IPS-NIHi11 (cell line): ENCODE measurements at regions not wholly inside any gene's neighbourhood (a gene's known extent, or its start where the extent isn't known, plus 50 kb on each side); places are given as distances from the start of the nearest gene placed in this dataset.

Experiments used
- DNase-seq: peaks from one replicate; pipeline ENCODE4 v3.0.0; 2012; ENCODE audit warnings: mixed read lengths, low spot score

DNA sequence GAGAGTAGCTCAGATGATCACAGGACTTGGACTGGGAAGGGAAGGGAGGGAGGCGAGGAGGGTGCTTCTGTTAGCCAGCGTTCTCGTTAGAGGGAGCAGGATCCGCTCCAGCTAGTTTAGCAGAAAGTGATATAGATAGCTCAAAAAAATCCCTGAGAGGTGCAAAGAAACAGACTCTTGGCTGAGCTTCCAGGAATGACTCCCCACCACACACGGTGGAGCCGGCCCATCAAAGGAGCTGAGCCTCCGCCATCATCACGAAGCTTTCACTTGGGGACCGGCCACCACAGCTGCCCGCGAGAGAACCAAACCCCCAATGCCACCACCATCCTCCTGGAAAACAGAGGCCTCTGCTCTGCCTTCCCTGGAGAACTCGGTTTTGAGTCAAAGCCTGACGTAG lies 124.6 kb upstream of the BCL2L14 start:
- DNase-seq = no peak

DNA sequence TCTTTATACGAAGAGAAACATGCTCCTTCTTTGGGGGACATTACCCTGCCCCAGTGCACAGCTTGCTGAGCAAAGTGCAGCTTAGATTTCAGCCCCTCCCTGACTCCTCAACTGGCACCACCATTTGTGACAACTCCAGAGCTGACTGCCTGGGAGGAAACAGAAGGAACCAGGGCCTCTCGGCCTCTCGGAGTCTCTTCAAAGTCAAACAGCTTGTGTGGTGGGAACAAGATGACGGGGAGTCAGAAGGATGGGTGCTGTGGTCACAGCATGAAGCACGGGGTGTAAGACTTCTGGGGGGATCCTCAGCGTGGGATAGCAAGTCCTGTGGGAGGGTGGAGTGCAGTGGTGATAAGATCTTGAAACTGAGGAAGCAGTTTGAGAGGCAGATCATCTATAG lies 123.5 kb upstream of the BCL2L14 start:
- DNase-seq = no peak

DNA sequence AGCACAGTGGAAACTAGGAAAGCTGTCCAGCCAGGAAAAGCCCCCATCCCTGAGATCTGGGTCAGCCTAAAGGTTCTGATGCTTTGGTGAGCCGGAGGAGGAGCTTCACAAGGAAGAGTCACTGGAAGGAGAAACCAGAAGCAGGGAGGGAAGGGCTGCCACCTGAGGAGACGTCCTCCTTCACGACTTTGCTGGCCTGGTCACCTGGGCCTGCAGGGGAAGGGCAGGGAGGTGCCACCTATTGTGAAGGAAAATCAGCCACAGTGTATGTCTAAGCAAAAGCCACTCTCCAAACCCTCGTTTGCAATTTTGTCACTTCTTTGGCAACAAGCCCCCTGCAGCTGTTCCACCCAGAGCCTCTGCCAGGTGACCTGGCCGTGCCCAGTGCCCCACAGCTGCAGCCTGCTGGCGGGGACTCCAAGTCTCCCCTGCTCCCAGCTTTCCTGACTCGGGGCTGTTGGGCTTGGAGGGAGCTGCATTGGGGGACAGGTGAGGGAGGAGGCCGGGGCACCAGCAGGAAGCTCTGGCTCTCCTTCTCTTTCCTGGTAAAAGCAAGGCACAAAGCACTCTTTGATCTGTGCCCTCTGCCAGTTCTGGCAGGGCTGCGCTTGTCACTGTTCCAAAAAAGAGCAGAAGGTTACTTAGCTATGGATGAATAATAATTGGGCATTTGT lies 120.9 kb upstream of the BCL2L14 start:
- DNase-seq = no peak

DNA sequence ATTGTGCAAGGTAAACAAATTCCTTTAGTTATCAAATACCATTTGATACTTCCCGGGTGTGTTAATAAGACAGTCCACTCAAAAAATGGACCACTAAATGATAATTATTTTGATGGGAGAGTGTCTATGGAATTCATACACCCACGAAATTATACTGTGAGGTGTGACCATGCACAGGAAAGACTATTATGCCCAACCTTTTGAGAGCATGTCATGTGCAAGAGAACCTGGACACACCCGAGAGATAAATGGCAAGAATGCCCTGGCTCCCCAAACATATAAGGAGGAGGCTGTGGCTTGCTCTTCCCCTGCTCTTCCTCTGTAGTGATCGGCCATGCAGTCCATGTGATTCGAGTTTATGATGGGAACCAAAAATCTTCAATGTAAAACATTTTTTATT lies 119.5 kb upstream of the BCL2L14 start:
- DNase-seq = no peak

DNA sequence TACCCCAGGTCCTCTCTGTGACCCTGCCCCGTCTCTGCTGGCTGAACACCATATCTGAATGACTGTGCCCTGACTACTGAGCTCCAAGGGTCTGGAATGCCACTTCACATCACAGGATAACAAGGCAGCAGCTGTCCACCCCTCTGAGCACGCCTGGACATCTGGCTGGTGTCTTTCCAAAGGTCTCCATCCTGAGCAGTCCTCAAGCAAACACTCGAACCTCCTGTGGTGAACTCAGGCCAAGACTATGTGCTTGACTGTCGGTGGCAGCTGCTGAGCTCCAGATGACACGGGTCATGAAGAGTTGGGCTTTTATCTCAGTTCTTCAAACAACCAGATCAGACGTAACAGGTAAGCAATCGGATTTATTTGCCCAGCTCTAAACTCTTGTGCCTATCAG lies 117.2 kb upstream of the BCL2L14 start:
- DNase-seq = no peak

DNA sequence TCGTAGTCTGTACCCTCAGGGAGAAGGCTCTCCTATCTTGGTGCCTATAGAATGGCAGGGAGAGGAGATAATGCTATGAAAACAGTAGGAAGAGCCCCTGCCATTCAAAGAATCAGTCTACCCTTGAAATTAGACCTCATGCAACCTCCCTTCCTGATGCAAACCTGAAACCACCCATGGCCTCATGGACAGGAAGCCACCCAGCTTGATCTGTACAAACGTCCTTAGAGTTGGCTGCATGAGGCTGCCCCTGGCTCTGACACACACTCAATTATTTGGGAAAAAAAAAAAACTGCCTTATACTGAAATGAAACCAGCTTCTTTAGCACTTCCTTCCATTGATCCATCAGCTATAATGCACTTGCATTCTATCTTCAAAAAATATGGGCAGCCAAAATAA lies 116.6 kb upstream of the BCL2L14 start:
- DNase-seq = no peak

DNA sequence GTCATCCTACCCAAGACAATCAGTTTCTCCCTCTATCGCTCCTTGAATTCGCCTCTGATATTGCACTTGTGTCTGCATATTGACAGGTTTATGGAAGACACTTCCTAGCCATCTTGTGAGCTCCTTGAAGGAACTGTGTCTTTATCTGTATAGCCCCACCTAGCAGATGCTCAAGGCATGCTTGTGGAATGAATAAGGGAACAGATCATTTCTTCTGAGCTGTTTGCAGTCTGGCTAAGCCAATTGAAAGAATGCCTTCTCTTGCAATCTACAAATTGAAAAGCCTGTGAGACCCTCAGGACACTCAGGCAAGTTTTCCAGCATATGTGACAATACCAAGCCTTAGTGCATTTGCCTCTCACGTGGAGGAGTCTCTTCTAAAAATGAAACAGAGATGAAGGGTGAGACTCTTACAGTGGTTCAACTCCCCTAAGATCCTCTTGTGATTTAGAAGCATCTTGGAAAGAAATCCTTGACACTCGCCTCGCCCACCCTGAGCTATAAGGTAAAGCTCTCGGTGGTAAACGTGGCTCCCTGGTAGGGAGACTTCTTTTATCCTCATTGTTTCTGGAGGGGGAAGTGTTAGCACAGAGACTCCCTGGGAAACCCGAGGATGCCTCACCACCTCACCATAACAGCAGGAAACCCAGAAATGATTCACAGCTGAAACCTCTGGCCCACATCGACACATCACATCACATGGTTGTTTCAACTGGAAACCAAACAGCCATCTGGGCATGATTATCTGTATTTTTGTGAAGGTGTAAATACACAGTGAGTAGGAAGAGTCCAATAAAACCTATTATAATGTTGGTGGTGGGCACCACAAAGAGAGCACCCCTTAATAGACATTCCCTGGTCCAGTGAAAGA lies 112.3 kb upstream of the BCL2L14 start:
- no peak for DNase-seq

DNA sequence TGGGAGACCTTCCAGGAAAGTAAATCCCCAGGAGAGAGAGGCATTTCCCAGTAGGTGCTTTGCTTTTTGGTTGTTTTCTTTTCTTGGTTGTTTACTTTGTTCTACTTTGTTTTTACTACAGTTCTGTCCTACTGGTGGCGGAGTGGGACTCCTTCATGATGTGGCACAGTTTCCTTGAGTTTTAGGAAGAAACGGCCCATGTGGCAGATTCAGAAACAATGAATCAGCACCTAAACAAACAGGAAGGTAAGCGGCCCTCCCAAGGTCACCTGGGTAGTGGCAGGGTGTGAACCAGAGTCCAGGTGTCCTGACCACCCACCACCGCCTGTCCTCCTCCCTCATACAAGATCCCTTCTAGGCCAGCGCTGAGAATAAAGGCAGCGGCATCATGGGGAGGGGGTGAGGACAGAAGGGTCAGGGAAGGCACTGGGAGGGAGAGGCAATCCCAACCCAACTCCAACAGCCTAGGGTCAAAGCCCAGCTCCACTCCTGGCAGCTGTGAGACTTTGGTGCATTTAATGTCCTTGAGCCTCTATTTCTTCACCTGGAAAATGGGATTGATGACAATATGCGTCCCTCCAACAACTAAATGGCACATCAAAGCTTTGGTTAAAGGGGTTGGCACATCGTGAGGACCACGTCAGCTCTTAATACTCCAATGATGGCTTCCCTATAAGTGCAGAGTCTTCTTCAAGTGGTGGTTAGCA lies 111.5 kb upstream of the BCL2L14 start:
- DNase-seq = no peak

DNA sequence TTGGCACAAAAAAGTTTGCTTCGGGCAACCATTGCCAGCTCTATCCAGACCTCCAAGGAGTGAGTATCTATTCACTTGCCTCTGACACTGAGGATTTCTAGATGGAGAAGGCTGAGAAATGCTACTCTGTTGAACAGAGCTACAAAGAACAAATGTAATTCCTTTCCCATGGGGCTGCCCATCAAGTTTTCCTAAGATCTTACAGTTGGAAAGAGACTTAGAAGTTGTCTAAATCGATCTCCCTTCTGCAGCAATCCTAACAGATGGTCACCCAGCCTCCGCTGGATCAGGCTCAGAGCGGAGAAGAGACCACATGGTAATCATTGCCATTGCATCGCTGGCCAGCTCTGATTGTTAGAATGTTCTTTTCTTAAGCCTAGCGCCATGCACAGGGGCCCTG lies 110.1 kb upstream of the BCL2L14 start:
- no peak for DNase-seq

DNA sequence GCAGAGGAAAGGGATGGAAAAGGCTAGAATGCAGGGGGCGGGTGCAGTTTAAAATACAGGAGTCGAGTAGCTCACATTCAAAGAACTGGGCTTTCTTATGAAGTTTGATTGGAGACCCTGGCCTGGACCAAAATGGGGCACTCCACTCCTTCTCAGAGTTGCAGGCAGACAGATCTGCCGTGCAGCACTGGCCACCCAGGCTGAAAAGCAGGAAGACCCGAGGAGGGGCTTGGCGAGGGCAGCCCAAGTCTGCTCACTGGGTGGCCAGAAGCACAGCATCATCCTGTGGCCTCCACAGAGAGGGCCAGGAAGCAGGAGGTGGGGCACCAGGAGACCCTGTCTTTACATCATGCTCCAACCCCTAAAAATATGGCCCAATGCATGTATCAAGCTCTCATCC lies 109.1 kb upstream of the BCL2L14 start:
- DNase-seq = no peak

DNA sequence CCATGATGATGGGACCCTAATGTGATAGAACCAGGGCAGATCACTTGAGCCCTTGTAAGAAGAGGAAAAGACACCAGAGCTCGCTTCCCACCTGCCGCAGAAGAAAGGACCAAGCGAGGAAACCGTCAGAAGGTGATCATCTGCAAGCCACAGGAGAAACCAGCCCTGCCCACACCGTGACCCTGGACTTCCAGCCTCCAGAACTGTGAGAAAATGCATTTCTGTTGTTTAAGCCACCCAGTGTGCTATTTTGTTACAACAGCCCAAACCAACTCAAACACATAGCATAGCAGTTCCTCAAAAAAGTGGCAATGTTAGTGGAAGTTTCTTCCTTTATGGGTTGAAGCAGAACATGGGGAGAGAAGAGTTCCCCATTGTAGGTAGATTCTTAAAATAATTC lies 107.9 kb upstream of the BCL2L14 start:
- no peak for DNase-seq

DNA sequence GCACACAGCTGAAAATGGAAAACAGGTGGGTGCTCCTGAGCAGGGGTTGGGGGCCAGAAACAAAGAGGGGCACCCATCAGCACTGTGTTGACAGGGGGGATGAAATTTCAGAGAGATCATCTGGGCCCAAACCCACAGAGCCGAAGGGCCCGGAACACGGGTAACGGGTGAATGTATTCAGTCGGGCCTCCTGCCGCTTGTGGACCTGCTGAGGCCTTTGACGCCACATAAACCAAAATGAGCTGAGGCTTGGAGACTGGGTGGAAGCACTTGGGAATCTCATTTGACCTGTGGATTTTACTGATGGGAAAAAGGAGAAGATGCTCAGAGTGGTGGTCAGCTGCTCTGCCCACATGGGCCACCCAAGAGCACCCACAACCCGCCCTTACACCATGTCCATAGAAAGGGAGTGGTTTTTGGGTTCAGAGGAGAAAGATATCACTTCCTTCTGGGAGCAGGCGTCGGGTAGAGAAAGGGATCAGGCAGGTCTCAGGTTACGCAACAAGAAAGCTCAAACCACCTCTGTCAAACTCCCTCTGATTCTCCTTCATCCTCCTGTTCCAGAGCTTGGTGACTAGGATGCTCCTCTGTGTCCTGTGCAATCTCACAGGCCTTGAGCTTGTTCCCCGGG lies 106.8 kb upstream of the BCL2L14 start:
- no peak for DNase-seq

DNA sequence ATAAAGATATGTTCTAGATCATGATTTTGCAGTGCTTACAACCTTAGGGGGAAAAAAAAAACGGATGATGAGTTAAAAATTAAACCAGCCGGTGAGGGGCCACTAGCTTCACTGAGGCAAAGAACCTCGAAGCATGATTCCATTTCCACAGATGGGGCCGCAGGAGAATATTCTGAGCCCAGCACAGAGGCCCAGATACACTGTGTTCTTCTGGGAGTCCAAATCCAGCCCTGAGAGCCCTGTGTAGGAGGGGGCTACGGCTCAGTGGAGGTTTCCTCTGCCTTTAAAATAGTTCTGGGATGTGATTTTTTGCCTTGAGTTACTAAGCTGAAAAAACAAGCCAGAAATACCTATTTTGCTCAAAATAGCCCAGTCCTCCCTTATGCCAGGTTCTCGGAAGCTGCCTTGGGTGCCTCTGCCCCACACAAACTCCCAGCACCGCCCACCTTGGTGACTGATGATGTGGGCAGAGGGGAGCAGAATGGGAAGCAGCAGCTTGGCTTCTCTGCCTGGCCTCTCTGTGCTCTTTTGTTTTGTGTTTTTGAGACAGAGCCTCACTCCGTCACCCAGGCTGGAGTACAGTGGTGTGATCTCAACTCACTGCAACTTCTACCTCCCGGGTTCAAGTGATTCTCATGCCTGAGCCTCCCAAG lies 105.4 kb upstream of the BCL2L14 start:
- no peak for DNase-seq

DNA sequence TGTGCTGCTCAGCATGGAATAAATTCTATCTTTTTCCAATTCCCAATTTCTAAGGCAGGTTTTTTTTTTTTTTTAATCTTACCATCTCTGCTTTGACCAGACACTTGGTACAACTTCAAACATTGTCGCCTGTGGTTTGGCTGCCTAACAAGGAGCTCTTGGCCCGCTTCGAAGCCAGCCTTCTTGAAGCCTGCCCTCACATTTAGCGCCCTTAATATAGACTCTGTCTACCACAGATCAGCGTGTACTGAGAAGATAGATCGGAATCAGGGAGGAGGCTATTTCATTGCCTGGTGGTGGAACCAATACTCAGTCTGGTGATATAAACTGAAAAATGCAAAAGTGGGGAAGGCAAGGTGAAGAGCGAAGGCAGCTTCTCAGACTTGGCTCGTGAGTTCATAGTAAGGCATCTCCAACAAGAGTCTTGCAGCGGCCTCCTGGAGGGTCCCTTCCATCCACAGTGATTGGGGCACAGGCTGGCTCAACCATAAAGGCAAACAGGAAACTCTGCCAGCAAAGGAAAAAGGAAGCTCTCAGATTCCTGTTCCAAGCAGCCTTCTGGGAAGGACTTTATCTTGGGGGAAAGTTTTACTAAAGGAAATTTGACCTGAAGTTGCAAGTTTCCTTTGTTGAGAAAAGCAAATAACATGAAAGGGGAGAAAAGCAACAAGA lies 103.2 kb upstream of the BCL2L14 start:
- DNase-seq = no peak

DNA sequence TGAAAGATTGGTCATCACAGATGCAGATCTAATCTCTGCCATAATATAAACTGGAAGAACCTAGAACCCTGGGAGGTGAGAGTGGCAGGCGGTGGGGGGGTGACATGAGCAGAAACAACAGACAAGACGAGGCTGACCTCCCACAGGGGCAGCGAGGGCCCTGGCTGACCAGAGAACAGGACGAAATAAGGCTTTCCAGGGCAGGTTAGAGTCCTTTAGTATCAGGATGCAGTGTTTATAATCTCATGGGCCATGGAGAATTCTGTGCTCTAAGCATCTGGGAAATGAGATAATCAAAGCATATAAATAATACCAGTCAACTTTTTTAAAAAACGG lies 102.7 kb upstream of the BCL2L14 start:
- no peak for DNase-seq

DNA sequence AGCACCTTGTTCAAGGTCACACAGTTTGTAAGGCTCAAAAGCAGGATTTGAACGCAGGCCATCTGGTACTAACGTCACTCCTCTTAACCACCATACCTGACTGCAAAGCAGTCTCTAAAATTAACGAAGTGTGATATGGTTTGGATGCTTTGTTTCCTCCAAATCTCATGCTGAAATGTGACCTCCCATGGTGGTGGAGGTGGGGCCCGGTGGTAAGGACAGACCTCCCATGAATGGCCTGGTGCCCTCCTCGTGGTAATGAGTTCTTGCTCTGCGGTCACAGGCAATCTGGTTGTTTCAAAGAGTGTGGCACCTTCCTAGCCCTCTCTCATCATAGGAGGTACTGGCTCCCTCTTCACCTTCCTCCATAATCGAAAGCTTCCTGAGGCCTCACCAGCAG lies 102.2 kb upstream of the BCL2L14 start:
- DNase-seq = no peak

DNA sequence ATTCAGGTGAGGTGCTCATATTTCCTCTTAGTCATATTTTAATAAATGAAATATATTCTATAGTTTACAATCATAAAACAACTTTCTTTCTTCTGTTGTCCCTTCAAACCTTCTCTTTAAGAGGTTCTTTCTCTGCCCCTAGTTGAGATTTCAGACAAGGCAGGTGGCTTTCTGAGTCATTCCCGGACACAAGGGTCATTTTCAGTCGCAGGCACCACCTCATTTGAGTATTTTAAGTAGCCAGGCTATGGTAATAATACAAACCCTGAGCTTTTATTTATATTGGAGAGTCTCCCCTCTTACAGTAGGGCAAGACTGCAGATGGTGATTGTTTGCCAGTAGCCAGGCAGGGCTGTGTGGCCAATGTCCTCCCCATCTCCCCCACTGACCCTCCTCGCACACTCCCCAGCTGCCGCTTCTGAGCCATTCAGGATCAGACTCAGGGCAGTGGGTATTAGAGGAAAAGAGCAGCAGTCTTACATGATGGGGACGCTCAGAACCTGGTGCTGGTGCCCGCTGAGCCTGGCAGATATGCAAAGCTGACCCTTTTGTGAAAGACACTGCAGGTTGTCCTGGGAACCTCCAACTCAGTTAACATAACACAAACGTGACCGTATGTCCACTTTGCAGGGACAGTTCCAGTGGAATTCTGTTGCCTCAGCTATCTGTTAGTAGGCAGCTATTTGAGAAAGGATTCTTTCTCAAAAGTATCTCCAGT lies 101.1 kb upstream of the BCL2L14 start:
- peak; percentile 56 for DNase-seq

DNA sequence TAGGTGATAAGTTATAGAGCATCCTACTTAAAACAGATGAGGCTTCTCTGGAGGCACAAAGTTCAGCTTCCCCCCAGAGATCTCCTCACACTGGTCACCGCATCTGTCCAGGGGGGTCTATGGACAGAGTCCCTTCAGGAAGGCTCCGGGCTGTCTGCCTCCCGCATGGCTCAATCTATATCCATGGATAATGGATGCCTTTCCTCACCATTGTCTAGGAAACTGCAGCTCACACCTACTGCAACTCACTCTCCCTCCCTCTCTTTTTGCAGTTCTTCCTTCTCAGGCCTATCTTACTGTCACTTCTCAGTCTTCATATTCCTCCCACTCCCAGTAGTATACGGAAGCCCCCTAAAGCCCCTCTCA lies 100.6 kb upstream of the BCL2L14 start:
- peak; percentile 47 for DNase-seq

DNA sequence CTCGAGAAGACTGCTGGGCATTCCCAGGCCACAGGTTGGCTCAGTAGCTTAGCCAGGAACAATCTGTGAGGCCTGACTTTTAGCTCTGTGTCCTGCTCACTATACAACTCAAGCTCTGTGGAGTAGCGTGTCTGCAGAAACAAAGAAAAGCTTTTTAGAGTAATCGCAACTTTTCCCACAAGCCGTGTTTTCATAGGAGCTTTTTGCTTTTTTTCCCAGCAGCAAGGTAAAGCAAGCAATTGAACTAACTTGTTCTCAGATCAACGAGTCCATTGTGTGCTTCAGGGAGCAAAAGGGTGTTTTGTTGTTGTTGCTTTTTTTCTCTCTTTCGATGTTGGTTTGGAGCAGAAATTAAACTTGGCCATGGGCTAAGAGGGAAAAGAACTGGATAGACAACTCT lies 97.3 kb upstream of the BCL2L14 start:
- DNase-seq = no peak

DNA sequence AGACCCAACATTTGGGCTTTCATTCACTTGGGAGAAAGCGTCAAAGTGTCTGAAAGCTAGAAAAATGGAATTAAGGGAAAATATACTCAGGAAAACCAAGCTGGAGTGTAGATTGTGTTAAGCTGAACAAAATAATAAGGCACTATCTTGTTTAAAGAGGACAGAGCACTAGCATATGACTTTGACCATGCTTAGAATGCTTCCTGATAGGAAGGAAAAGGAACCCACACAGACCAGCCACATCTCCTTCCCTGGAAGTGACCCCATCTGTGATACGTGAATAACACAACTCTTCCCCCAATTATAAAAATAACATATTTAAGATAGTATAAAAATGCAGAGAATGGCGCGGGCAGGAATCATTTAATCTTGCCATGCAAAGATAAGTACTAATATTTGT lies 94.7 kb upstream of the BCL2L14 start:
- DNase-seq = no peak

DNA sequence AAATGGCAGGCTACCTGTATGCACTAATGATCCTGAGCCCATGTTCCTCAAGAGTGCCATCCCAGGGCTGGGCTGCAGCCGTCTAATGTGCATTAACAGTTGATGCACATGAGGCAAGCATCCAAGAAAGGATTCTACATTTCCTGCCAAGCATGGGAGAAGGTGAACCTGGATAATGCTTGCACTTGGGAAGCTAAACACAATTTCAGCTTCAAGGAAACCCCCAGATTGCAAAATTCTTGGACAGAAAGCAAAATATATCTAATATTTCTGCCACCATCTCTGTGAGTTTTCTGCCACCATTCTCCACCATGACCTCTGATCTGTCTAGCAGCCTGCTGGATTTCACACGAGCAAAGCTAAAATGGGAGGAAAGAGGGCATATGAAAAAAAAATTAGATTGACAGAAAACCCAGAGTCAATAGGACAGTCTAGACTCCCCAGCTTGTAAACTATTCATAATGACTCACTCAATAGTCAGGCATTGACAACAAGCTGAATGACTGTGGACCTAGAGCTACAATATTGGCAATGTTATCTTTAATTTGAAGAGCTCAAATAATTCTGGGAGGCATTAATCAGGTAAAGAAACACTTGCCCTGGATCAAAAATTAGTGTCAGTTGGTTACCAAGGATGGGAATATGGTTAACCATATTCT lies 91.9 kb upstream of the BCL2L14 start:
- no peak for DNase-seq
